ENCODE measurements at regions not wholly inside any gene's neighbourhood (a gene's known extent, or its start where the extent isn't known, plus 50 kb on each side); places are given as distances from the start of the nearest gene placed in this dataset.
"Not testable (repeated sequence)": the region's sequence is repeated elsewhere in the genome, so short reads cannot be mapped to it uniquely, and the experiment has no call there.

GRCh38 chr7:86592185-86592584 is 51.5 kb upstream of the GRM3 start:
- intact Hi-C loops (cut with DNase I), result no loop called here
- ATAC-seq (no peak), DNase-seq (ENCODE audit: missing footprints) (no peak)

GRCh38 chr7:86574006-86574405 is 69.7 kb upstream of the GRM3 start:
- intact Hi-C loops (cut with DNase I), result no loop called here
- no peak for DNase-seq (ENCODE audit: missing footprints)

DNA sequence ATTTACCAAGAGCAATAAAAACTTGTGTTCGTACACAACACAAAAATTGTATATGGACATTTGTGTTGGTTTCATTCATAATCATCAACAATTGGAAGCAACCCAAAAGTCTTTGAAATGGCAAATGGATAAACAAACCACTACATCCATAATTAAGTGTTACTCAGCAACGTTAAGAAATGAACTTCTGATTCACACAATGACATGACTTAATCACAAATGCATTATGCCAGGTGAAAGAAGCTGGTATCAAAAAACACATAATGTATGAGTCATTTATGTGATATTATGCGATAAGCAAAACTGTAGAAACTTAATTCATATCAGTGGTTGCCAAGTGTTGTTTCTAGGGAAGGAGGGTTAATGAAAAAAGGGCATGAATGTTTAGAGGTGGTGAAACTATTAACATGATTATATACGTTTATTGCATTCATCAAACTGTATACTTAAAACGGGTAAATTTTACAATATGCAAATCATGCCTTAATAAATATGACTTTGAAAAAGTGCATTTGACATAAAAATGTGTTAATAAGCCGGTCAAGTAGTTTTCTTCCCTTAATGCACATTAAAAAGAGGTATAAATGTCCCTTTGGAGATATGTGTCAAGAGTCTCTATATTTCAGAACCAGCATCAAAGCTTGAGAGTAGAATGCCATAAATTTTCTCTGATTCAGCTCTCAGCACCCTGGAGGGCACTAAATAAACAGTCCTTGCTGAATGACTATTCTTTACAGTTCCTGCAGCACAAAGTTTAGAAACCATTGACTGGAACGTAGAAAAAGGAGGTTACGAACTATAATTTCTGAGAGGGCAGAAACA is 84.8 kb upstream of the GRM3 start:
- intact Hi-C loops (cut with DNase I), result no loop called here
- DNase-seq (ENCODE audit: missing footprints), result no peak

More at GRCh38 chr7:86574006-86574405, 69.7 kb upstream of the GRM3 start:
- no peak for ATAC-seq

DNA sequence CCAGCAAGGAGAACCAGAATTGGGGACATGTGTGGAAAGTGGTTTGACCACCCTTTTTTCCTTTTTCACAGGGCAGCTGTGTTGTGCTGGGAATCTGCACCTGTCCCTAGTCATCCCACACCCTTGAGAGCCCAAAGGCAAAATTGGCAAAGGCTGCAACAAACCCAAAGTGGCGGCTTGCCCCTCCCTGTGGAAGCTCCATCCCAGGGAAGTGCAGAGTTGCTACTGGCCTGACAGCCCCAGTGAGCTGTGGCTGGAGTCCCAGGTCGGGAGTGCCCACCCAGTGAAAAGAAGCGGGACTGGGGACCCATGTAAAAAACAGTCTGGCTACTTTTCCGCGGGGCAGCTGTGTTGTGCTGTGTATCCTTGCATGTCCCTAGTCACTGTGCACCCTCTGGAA is 109.1 kb upstream of the GRM3 start:
- intact Hi-C loops (cut with DNase I), result no loop called here
- ATAC-seq (no peak), DNase-seq (ENCODE audit: missing footprints) (no peak)

More for the DNA sequence above, 84.8 kb upstream of the GRM3 start:
- ATAC-seq, result no peak

DNA sequence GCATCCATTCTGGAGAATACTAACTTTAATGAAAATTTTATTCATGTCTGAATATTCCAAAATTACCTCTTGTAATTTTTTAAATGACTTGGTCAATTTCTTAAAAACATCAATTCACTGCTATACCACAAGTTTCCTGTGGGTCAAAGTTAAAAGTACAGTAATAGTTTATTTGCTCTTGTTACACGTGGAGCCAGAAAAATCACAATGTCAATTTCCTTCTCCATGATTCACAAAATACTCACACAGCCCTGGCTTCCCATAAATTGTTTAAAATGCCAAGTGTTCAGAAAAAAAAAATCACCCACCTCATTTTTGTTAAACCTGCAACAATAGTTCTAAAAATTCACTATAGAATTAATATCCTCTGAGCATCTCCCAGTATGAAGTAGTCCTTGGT is 139.5 kb upstream of the GRM3 start:
- no peak for ATAC-seq
- intact Hi-C loops (cut with DNase I), result no loop called here
- no peak for DNase-seq (ENCODE audit: missing footprints)

GRCh38 chr7:86499986-86500385 is 143.7 kb upstream of the GRM3 start:
- no peak for ATAC-seq
- no peak for DNase-seq (ENCODE audit: missing footprints)
- intact Hi-C loops (cut with DNase I), result no loop called here

GRCh38 chr7:86485827-86486226 is 157.9 kb upstream of the GRM3 start:
- intact Hi-C loops (cut with DNase I), result no loop called here
- no peak for ATAC-seq
- no peak for DNase-seq (ENCODE audit: missing footprints)

DNA sequence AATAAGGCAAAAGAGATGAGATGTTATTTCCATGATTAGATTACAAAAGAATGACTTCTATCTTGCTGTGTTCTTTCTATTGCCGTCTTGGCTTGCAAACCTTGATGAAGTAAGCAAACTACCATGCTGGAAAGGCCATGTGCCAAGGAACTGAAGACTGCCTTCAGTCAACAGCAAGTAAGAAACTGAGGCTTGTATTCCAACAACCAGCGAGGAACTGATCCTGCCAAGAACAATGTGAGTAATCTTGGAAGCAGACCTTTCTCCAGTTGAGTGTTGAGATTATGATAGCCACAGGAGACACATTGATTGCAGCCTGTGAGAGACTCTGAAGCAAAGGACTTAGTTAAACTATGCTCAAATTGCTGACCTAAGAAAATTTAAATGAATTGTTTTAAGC is 164.6 kb upstream of the GRM3 start:
- intact Hi-C loops (cut with DNase I), result no loop called here
- DNase-seq (ENCODE audit: missing footprints) (no peak), ATAC-seq (peak; percentile 88)

DNA sequence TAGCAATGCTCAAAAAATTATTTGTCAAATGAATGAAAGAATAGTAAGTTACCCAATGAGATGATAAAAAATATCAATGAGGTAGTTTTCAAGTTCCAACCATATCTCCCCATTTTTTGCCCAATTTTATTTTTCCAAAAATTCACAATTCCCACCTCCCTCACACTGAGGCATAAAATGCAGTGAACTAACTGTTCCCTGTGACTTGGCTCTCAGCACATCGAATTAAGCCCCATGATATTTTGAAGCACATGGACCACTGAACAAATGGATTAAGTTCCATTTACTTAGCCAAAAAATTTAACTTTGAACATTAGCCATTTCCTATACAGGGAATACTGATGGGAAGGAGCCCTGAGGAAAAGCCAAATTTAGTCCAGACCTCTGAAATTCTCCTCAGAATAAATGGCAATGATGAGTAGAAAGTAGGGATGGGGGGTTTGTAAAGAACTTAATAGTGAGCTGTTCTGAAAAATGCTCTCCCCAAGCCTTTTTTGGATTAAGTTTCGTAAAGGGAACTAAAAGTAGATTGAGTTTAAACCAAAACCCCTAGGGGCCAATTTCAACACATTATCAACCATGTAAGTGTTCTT is 166.3 kb upstream of the GRM3 start:
- intact Hi-C loops (cut with DNase I), result no loop called here
- DNase-seq (ENCODE audit: missing footprints) (no peak), ATAC-seq (peak; percentile 21)

- intact Hi-C loops (cut with DNase I), result no loop called here
- no peak for ATAC-seq
- no peak for DNase-seq (ENCODE audit: missing footprints)
Observed at GRCh38 chr7:86470763-86471162, 172.9 kb upstream of the GRM3 start.

DNA sequence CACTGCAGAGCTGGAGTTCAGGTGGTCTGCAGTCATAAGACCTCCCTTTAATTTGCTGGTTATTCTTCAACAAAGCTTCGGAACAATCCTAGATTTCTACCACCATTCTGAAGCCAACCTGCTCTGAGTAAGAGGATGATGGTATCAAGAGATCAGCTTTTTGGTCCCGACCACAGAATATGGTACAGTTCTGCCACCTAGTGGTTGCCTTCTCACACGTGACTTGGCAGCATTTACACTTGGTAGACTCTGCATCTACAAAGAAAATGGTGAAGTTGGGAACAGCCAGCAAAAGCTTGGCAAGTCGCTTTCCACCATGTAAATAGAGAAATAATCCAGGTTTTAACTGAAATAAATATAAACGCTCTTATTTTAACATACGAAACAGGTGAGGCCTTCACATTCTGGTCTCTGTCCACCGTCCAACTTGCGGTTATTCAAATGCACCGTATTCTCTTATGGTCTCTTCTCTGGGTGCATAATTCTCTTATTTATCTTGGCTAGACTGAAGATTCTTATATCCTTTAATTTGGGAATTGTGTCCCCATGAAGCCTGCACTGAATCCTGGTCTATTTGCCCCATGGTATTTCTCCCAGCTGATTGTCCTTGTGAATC is 173.9 kb upstream of the GRM3 start:
- no peak for ATAC-seq
- intact Hi-C loops (cut with DNase I), result no loop called here
- no peak for DNase-seq (ENCODE audit: missing footprints)

DNA sequence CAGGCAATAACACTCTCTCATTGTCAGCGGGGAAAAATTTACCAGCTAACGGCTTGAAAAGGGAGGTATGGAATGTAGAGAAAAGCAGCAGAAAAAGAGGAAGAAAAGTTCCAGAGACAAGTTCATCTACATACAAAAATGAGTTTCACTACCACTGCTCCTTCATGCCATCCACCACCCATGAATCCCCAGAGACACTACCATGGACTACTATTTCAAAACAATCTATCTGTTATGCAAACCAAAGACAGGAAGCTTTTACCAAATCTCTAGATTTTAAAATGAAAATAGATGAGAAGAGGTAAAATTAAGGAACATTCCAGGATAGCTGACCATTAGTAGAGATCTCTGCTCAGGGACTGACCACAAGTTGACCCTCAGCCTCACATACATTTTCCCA is 189.0 kb upstream of the GRM3 start:
- no peak for ATAC-seq
- intact Hi-C loops (cut with DNase I), result no loop called here
- no peak for DNase-seq (ENCODE audit: missing footprints)

- DNase-seq (ENCODE audit: missing footprints) (no peak), ATAC-seq (no peak)
- intact Hi-C loops (cut with DNase I), result no loop called here
Observed at GRCh38 chr7:86453454-86453853, 190.3 kb upstream of the GRM3 start.

DNA sequence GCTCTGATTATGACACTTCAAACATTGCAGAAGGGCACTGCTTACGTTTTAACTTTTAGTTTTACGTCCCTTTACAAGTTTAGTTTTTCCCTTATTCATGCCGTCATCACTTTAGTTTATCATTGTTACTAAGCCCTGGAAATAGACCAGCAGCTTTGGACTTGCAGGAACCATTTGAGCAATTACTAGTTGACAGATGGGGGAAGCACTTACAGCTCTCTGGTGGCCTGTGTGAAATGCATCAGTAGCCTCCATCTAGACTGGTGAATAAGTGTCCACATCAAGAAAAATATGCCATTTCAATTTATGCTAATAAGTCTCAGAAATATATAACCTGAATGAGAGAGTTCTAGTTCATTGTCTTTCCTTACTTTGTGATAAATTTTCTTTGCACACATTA is 194.9 kb upstream of the GRM3 start:
- intact Hi-C loops (cut with DNase I), result no loop called here
- DNase-seq (ENCODE audit: missing footprints), result no peak
- no peak for ATAC-seq

- intact Hi-C loops (cut with DNase I), result no loop called here
- no peak for ATAC-seq
- no peak for DNase-seq (ENCODE audit: missing footprints)
Observed at GRCh38 chr7:86445285-86445684, 198.4 kb upstream of the GRM3 start.

DNA sequence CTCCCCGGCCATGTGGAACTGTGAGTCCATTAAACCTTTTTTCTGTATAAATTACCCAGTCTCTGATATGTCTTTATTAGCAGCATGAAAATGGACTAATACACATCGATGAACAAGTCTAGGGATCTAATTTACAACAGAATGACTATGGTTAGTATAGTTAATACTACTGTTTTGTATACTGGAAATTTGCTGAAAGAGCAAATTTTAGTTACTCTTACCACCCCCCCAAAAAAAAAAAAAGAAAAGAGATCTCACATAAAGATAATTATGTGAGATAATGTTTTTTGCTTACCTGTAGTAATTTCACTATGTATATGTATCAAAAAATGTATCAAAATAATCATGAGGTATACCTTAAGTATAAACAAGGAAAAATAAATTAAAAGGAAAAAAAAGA is 199.5 kb upstream of the GRM3 start:
- ATAC-seq (no peak), DNase-seq (ENCODE audit: missing footprints) (no peak)
- intact Hi-C loops (cut with DNase I), result no loop called here

DNA sequence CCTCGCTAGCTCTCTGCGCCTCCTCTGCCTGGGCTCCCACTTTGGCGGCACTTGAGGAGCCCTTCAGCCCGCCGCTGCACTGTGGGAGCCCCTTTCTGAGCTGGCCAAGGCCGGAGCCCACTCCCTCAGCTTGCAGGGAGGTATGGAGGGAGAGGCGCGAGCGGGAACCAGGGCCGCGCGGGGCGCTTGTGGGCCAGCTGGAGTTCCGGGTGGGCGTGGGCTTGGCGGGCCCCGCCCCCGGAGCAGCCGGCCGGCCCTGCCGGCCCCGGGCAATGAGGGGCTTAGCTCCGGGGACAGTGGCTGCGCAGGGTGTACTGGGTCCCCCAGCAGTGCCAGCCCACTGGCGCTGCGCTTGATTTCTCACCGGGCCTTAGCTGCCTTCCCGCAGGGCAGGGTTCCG is 203.3 kb upstream of the GRM3 start:
- ATAC-seq; intact Hi-C loops (cut with DNase I): not testable (repeated sequence)
- DNase-seq (ENCODE audit: missing footprints), result peak; percentile 59

- no peak for DNase-seq (ENCODE audit: missing footprints)
- no peak for ATAC-seq
- intact Hi-C loops (cut with DNase I), result no loop called here
Observed at GRCh38 chr7:86437951-86438450, 205.7 kb upstream of the GRM3 start.

GRCh38 chr7:86431761-86432160 is 211.9 kb upstream of the GRM3 start:
- intact Hi-C loops (cut with DNase I), result no loop called here
- no peak for DNase-seq (ENCODE audit: missing footprints)
- ATAC-seq, result no peak

GRCh38 chr7:86411814-86412213 is 231.9 kb upstream of the GRM3 start:
- intact Hi-C loops (cut with DNase I), result no loop called here
- DNase-seq (ENCODE audit: missing footprints) (no peak), ATAC-seq (no peak)

All from Right ventricle myocardium inferior (tissue), 1 donor.